ENCODE measurements at regions not wholly inside any gene's neighbourhood (a gene's known extent, or its start where the extent isn't known, plus 50 kb on each side); places are given as distances from the start of the nearest gene placed in this dataset.

DNA sequence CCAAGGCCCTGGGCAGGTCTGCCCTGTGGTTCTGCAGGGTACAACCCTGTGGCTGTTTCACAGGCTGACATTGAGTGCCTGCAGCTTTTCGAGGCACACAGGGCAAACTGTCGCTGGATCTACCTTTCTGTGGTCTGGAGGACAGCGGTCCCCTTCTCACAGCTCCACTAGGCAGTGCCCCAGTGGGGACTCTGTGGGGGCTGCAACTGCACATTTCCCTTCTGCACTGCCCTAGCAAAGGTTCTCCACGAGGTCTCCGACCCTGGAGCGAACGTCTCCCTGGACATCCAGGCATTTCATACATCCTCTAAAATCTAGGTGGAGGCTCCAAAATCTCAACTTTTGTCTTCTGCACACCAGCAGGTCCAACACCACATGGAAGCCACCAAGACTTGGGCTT is 1645.2 kb upstream of the CDH6 start:
- TF ChIP-seq POLR2A (IDR thresholded peaks at IDR 0.05) = no peak
- TF ChIP-seq, protein P1, sequence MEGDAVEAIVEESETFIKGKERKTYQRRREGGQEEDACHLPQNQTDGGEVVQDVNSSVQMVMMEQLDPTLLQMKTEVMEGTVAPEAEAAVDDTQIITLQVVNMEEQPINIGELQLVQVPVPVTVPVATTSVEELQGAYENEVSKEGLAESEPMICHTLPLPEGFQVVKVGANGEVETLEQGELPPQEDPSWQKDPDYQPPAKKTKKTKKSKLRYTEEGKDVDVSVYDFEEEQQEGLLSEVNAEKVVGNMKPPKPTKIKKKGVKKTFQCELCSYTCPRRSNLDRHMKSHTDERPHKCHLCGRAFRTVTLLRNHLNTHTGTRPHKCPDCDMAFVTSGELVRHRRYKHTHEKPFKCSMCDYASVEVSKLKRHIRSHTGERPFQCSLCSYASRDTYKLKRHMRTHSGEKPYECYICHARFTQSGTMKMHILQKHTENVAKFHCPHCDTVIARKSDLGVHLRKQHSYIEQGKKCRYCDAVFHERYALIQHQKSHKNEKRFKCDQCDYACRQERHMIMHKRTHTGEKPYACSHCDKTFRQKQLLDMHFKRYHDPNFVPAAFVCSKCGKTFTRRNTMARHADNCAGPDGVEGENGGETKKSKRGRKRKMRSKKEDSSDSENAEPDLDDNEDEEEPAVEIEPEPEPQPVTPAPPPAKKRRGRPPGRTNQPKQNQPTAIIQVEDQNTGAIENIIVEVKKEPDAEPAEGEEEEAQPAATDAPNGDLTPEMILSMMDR (IDR thresholded peaks at IDR 0.05) = no peak
- no peaks in the 10 kb centered on the region for H3K9me3 ChIP-seq
- H3K4me3 ChIP-seq = no peak overlapping the region
- WGBS, 2 donors = 71 to 72% methylated on average over 4 to 7 of the region's 7 CpGs
- intact Hi-C loops (cut with DNase I) = no loop called here
- H3K36me3 ChIP-seq (replicated peaks in 1 of 2; ENCODE audit: insufficient read depth in 1 of 2, low read depth in 2 of 2) = no peaks in the 10 kb centered on the region
- H3K4me1 ChIP-seq = no peaks in the 10 kb centered on the region
- DNase-seq = no peak
- ATAC-seq = no peak
- no peaks in the 10 kb centered on the region for H3K27me3 ChIP-seq
- no peak overlapping the region for H3K27ac ChIP-seq

DNA sequence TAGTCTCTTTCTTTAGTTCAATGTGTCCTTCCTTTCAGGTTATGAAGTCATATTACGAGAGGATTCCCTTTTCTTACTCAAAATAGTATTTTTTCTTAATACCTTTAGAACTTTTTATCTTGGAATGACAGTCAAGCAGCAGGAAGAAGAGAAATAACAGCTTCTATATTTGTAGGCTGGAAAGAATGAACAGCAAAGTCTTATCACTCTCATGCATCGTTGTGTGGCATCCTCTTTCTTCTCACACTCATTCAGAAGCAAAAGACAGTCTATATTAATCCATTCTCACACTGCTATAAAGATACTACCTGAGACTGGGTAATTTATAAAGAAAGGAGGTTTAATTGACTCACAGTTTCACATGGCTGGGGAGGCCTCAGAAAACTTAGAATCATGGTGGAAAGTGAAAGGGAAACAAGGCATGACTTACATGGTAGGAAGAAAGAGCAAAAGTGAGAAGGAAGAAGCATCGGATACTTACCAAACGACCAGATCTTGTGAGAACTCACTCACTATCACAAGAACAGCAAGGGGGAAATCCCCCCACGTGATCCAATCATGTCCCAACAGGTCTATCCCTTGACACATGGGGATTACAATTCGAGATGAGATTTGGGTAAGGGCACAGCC is 1646.1 kb upstream of the CDH6 start:
- H3K4me1 ChIP-seq = no peaks in the 10 kb centered on the region
- no peak overlapping the region for H3K27ac ChIP-seq
- H3K36me3 ChIP-seq (replicated peaks in 1 of 2; ENCODE audit: insufficient read depth in 1 of 2, low read depth in 2 of 2) = no peaks in the 10 kb centered on the region
- ATAC-seq (no peak), DNase-seq (no peak)
- H3K4me3 ChIP-seq = no peak overlapping the region
- TF ChIP-seq POLR2A (IDR thresholded peaks at IDR 0.05) = no peak
- TF ChIP-seq, protein P1 (IDR thresholded peaks at IDR 0.05) = no peak
- H3K9me3 ChIP-seq = no peaks in the 10 kb centered on the region
- 32 to 36% methylated on average over 6 of the region's 6 CpGs for WGBS, 2 donors
- no peaks in the 10 kb centered on the region for H3K27me3 ChIP-seq
- intact Hi-C loops (cut with DNase I) = no loop called here

DNA sequence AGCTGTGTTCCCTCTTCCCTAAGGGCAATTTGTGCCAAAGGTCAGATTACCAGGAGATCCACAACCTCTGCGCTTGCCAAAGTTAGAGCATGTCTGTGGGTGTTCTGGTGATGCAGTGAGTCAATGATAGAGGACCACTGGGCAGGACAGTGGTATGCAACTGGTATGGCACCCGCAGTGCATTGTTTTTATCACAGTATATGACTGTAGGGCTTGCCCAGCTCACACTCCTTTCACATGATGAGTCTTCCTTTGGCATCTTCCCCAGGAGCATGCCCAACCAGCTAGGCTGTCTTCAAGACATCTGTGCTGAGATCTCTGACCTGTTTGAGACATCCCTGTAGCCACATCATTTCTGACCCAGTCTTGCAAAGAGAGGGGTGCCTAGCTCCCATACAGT is 1650.0 kb upstream of the CDH6 start:
- DNase-seq = no peak
- Histone ChIP-seq H3K27ac (no peak overlapping the region), H3K4me3 (no peak overlapping the region), H3K9me3 (no peaks in the 10 kb centered on the region), H3K27me3 (no peaks in the 10 kb centered on the region), H3K36me3 (replicated peaks in 1 of 2; ENCODE audit: insufficient read depth in 1 of 2, low read depth in 2 of 2) (no peaks in the 10 kb centered on the region), H3K4me1 (no peaks in the 10 kb centered on the region)
- 31 to 65% methylated on average over 2 of the region's 2 CpGs for WGBS, 2 donors
- intact Hi-C loops (cut with DNase I) = no loop called here
- ATAC-seq = no peak
- TF ChIP-seq POLR2A (IDR thresholded peaks at IDR 0.05) = no peak
- TF ChIP-seq, protein P1 (IDR thresholded peaks at IDR 0.05) = no peak

DNA sequence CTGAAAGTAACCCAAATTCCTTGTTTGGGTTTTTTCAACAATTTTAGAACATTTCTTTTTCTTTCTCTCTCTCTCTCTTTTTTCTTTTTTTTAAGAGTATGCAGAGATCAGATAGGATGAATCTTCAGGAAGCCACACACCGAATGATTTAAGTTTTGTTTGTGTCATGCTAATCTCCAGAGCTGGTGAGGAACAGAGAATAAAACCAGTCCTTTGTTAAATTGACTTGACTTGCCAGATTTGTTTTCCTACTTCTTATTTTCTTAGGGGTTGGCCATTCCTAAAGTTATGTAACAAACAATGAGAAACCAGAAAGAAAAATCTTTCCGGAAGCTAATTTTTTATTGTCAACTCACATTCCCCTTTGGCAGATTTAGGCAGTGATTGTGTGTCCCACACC is 1669.3 kb upstream of the CDH6 start:
- no peaks in the 10 kb centered on the region for H3K4me1 ChIP-seq
- intact Hi-C loops (cut with DNase I) = no loop called here
- WGBS, 2 donors = 25 to 31% methylated on average over 2 of the region's 2 CpGs
- H3K4me3 ChIP-seq = no peak overlapping the region
- H3K27ac ChIP-seq = no peak overlapping the region
- no peaks in the 10 kb centered on the region for H3K9me3 ChIP-seq
- H3K36me3 ChIP-seq (replicated peaks in 1 of 2; ENCODE audit: insufficient read depth in 1 of 2, low read depth in 2 of 2) = no peaks in the 10 kb centered on the region
- no peaks in the 10 kb centered on the region for H3K27me3 ChIP-seq
- TF ChIP-seq, protein P1 (IDR thresholded peaks at IDR 0.05) = no peak
- TF ChIP-seq POLR2A (IDR thresholded peaks at IDR 0.05) = no peak
- no peak for ATAC-seq
- DNase-seq = no peak

DNA sequence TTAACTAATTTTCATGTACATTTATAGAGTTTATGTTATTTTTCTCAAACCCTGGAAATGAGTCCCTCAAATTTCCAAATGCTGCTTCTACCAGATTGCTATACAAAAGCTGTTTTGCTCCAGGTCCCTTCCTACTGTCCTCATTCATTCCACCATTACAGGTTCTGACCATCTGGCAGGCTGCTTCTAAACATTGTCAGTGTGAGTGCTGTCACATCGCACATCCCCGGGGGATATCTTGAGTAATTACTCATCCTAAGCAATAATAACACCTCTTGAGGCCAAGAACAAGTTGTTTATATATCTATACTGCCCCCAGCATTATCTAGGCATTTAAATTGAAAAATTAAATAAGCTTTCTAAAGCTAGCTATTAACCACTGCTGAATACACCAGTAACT is 1675.3 kb upstream of the CDH6 start:
- ATAC-seq = no peak
- H3K36me3 ChIP-seq (replicated peaks in 1 of 2; ENCODE audit: insufficient read depth in 1 of 2, low read depth in 2 of 2) = no peaks in the 10 kb centered on the region
- H3K27ac ChIP-seq = no peak overlapping the region
- H3K4me3 ChIP-seq = no peak overlapping the region
- H3K27me3 ChIP-seq = no peaks in the 10 kb centered on the region
- WGBS, 2 donors = 54 to 58% methylated on average over 2 of the region's 2 CpGs
- no peak for DNase-seq
- no peaks in the 10 kb centered on the region for H3K9me3 ChIP-seq
- TF ChIP-seq, protein P1 (IDR thresholded peaks at IDR 0.05) = no peak
- no peak for TF ChIP-seq POLR2A (IDR thresholded peaks at IDR 0.05)
- no peaks in the 10 kb centered on the region for H3K4me1 ChIP-seq
- intact Hi-C loops (cut with DNase I) = no loop called here

All from body of pancreas (tissue), 4 donors.